Loucy (cell line): ENCODE measurements at regions not wholly inside any gene's neighbourhood (a gene's known extent, or its start where the extent isn't known, plus 50 kb on each side); places are given as distances from the start of the nearest gene placed in this dataset.

Source experiments
- CTCF ChIP-seq: fragments of 200-600 bp; sonication (generic); conservative IDR thresholded peaks from 2 replicates; pipeline ENCODE4 v1.5.1; 2014; ENCODE audit warnings: mild to moderate bottlenecking, antibody characterized with exemption, low read length
- EZH2phosphoT487 ChIP-seq: fragments of 200-600 bp; IDR thresholded peaks from 2 replicates; pipeline ENCODE4 v1.6.1; 2018; ENCODE audit warnings: antibody characterized with exemption, mild to moderate bottlenecking, moderate library complexity, borderline replicate concordance

DNA sequence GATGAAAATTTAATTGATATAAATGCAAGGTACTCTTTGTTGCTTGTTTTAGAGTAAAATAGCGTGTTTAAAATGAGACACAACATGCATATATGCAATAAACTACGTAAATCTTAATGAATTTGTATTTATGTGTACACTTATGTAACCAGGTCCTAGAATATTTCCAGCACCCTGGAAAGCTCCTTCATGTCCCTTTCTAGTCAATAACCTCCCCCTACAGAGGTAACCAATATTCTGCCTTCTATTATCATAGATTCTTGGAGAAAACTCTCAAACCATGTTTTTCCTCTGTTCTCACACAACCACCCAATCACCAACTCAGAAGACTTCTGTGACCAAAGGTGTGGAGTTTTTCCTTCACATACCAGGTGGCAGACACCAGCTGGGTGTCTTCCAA, 79.6 kb upstream of the THUMPD2 start:
- TF ChIP-seq CTCF (no peak), EZH2phosphoT487 (no peak)
